Spinal cord (tissue), 9 donors: ENCODE measurements at regions not wholly inside any gene's neighbourhood (a gene's known extent, or its start where the extent isn't known, plus 50 kb on each side); places are given as distances from the start of the nearest gene placed in this dataset.

ENCODE experiments used
- DNase-seq, 6 donors: peaks; one replicate each; pipeline versions ENCODE4 v3.0.0 to v3.0.0-alpha.2; 2013 to 2015; ENCODE audit warnings: low spot score in 6 of 6, low read depth in 4 of 6
- H3K27ac ChIP-seq: one replicate; pipeline ENCODE4 v1.5.1; 2013; ENCODE audit warnings: low read depth, low read length, control low read depth
- H3K27me3 ChIP-seq: one replicate; pipeline ENCODE4 v1.6.1; 2013; ENCODE audit warnings: low read length; ENCODE audit not compliant: control insufficient read depth, insufficient read depth
- H3K36me3 ChIP-seq: one replicate; pipeline ENCODE4 v1.6.1; 2013; ENCODE audit warnings: low read length; ENCODE audit not compliant: control insufficient read depth, insufficient read depth
- H3K4me1 ChIP-seq: one replicate; pipeline ENCODE4 v1.6.1; 2013; ENCODE audit warnings: low read length; ENCODE audit not compliant: control insufficient read depth, insufficient read depth
- H3K4me3 ChIP-seq: one replicate; pipeline ENCODE4 v1.5.1; 2013; ENCODE audit warnings: low read depth, low read length, control low read depth
- H3K9me3 ChIP-seq: one replicate; pipeline ENCODE4 v1.6.1; 2013; ENCODE audit warnings: low read length; ENCODE audit not compliant: control insufficient read depth, insufficient read depth
- WGBS: methylation state at CpG from one replicate; pipeline ENCODE4 v1.1.5; 2013; ENCODE audit warnings: missing lambda C conversion rate; ENCODE audit not compliant: insufficient coverage; 5-methylcytosine and 5-hydroxymethylcytosine counted together
- donor health status: healthy.

- Histone ChIP-seq H3K4me1 (no peaks in the 10 kb centered on the region), H3K4me3 (no peak overlapping the region), H3K27ac (no peak overlapping the region), H3K36me3 (no peaks in the 10 kb centered on the region), H3K9me3 (no peaks in the 10 kb centered on the region), H3K27me3 (no peaks in the 10 kb centered on the region)
- no peak for DNase-seq
Observed at GRCh38 chr1:98398092-98398491, 263.4 kb upstream of the SNX7 start.

DNA sequence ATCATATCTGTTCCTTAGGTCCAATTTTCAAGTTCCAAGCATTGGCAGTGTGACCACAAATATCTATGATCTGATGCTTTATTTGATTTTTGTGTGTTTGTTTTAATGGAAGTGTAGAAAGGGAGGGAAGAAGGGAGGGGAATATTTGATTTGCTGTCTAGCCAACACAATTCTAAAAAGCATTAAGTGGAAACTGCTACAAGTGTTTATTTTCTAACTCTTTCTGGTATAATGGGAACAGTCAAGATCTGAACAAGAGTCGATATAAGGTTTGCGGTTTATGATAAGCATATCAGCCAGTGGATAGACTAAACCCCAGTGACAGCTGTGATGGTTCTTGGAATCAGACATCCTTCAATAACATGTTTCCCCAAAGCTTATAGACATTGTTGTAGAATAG, 267.8 kb upstream of the SNX7 start:
- H3K4me3 ChIP-seq = no peak overlapping the region
- H3K27me3 ChIP-seq = no peaks in the 10 kb centered on the region
- no peaks in the 10 kb centered on the region for H3K9me3 ChIP-seq
- peaks cover 4% of the 10 kb centered on the region for H3K4me1 ChIP-seq
- no CpG with 5 or more reads among the region's 2 CpGs for WGBS
- no peak for DNase-seq
- no peaks in the 10 kb centered on the region for H3K36me3 ChIP-seq
- no peak overlapping the region for H3K27ac ChIP-seq

GRCh38 chr1:98391175-98391574, 270.3 kb upstream of the SNX7 start:
- DNase-seq = no peak
- Histone ChIP-seq H3K36me3 (no peaks in the 10 kb centered on the region), H3K27ac (no peak overlapping the region), H3K9me3 (no peaks in the 10 kb centered on the region), H3K27me3 (no peaks in the 10 kb centered on the region), H3K4me1 (peaks cover 4% of the 10 kb centered on the region), H3K4me3 (no peak overlapping the region)
- no CpG with 5 or more reads among the region's 1 CpG for WGBS

DNA sequence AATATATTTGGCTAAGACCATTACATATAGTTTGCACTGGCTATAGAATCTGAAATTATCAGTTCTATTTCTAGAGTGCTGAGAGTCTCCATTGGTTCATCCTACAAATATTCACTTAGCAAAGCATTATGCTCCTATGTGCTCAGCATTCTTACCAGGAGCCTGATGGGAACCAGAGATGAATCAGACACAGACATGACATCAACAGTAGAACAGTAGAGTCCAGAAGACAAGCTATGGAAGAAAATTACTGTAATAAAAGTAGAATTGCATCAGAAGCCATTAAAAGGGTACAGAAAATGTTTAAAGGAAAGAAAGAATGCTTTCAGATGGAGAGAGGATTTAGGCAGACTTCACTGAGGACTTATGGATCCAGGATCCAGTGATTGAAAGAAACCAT, 271.7 kb upstream of the SNX7 start:
- no peaks in the 10 kb centered on the region for H3K9me3 ChIP-seq
- H3K36me3 ChIP-seq = no peaks in the 10 kb centered on the region
- DNase-seq = no peak

DNA sequence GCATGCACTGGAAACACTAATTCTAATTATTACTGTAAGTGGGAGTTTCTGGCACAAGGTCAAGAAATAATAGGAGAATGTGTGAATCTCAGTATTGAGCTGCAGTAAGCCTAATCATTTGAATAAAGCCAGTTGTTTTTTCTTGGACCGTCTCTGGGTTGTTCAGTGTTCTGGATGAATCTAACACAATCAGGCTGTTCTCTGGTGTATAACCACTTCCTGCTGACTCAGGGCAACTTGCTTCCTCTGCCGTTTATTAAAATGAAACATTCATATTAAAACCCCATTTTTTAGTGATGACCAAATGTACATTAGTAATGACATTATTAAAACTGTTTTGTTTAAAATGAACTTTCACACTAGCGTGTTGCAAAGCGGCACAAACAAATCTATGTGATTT, 273.1 kb upstream of the SNX7 start:
- Histone ChIP-seq H3K36me3 (no peaks in the 10 kb centered on the region), H3K27me3 (no peaks in the 10 kb centered on the region), H3K27ac (peak overlapping the region; percentile 27), H3K9me3 (no peaks in the 10 kb centered on the region), H3K4me3 (no peak overlapping the region), H3K4me1 (peaks cover 4% of the 10 kb centered on the region)
- DNase-seq = peak in 3 of 6 donors; percentile 29 to 77 (median 73)
- no CpG with 5 or more reads among the region's 4 CpGs for WGBS

More for the DNA sequence above, 271.7 kb upstream of the SNX7 start:
- H3K27me3 ChIP-seq = no peaks in the 10 kb centered on the region
- H3K4me3 ChIP-seq = no peak overlapping the region
- no peak overlapping the region for H3K27ac ChIP-seq
- peaks cover 4% of the 10 kb centered on the region for H3K4me1 ChIP-seq

DNA sequence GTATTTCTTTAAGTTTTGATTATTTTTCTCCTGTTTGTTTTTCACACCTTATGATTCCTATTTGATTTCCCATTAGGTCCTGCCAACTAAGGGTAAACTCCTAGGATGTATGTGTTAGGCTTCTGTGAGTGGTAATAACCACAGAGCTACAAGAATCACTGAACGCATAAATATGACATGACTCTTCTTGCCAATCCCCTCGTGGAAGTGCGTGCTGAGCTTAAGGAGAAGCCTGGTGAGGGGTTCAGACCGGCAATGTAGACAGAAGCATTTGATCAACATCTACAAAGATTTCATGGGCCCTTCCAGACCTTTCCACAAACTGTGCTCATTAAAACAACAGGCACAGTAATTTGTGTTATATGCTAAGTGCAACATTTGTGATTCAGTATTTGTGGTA, 273.8 kb upstream of the SNX7 start:
- DNase-seq = no peak
- Histone ChIP-seq H3K4me1 (peaks cover 4% of the 10 kb centered on the region), H3K9me3 (no peaks in the 10 kb centered on the region), H3K4me3 (no peak overlapping the region), H3K36me3 (no peaks in the 10 kb centered on the region), H3K27ac (no peak overlapping the region), H3K27me3 (no peaks in the 10 kb centered on the region)
- no CpG with 5 or more reads among the region's 4 CpGs for WGBS

DNA sequence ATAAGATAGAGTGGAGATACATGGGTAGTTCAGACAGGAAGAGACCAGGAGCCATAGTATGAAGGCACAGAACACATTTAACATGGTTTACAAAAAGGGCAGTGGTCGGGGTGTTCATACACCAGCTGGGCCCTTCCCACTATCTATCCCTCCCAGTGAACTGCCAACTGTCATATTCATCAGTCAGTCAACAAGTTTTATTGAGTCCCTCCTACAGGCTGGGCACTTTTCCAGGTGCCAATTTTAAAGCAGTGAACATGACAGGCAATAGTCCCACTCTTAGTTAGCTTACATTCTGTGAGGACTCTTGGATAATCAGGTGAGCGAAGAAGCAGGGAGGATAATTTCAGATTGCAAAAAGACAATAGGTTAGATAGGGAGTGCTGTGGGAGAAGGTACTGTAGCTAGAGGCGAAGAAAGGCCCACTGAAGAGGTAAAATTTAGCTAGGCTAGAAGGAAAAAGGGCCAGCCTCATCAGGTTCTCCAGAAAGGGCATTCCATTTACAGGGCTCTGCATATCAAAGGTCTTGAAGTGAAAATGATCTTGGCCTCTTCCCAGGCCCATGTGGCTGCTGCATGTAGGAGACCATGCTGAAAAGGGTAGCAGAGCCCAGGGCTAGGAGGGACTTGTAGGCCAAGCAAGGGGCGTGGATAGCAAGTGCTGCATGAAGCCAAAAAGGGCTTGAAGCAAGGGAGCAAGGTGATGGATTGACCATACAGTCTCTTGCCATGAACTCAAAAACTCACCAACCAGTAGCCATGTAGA, 274.7 kb upstream of the SNX7 start:
- Histone ChIP-seq H3K27ac (no peak overlapping the region), H3K27me3 (no peaks in the 10 kb centered on the region), H3K4me1 (peaks cover 4% of the 10 kb centered on the region), H3K9me3 (no peaks in the 10 kb centered on the region), H3K4me3 (no peak overlapping the region), H3K36me3 (no peaks in the 10 kb centered on the region)
- WGBS = 100% methylated on average over 4 of the region's 4 CpGs
- DNase-seq = no peak

DNA sequence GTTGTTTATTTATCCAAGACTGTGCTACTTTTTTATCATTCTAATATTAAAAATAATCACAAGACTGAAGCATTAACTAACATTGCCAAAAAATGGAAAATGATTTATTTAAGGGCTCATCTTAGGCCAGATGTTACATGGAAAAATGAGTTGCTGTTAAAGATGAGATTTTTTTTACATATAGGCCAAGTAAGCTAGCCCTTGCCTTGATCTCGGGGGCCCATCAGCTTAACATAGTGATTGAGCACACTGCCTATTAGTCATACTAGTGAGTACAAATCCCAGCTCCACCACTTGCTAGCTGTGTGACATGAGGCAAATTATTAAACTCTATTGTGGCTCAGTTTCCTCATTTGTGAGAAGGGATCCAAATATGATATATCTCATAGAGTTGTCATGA, 275.9 kb upstream of the SNX7 start:
- Histone ChIP-seq H3K27ac (no peak overlapping the region), H3K4me3 (no peak overlapping the region), H3K27me3 (no peaks in the 10 kb centered on the region), H3K4me1 (peaks cover 4% of the 10 kb centered on the region), H3K36me3 (no peaks in the 10 kb centered on the region), H3K9me3 (no peaks in the 10 kb centered on the region)
- no peak for DNase-seq
- WGBS = no CpG with 5 or more reads among the region's 1 CpG

DNA sequence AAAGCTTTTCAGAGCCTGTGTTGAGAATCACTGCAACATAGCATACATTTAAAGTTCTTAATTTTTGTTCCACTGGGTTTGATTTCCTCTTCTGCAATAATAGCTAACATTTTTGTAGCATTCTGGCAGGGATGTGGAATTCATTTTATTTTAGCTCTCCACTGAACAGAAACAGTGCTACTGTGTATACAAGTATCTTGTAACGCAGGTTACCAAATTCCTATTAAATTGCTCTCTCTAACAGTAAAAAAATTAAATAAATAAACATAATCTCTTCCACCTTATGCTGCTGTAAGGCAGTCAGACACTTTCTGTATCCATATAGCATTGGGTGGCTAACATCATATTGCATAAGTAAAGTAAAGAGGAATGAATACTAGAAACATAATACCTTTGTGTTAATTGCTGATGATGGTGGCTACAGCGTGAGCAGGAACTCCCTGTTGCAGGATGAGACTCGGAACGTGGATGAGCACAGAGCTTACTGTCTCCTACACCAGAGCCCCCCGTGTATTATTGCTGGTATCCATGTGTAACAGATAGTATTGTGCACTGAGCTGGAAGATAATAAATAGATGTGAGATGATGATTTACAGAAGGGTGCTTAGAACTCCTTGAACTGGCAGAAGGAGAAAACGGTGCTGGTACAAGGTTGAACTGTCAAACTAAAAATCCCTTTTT, 276.9 kb upstream of the SNX7 start:
- Histone ChIP-seq H3K27ac (no peak overlapping the region), H3K9me3 (no peaks in the 10 kb centered on the region), H3K4me1 (peaks cover 4% of the 10 kb centered on the region), H3K4me3 (no peak overlapping the region), H3K36me3 (no peaks in the 10 kb centered on the region), H3K27me3 (no peaks in the 10 kb centered on the region)
- peak in 1 of 6 donors; percentile 71 for DNase-seq
- 100% methylated on average over 1 of the region's 6 CpGs for WGBS
